Colon (tissue), 2 donors: ENCODE measurements at regions not wholly inside any gene's neighbourhood (a gene's known extent, or its start where the extent isn't known, plus 50 kb on each side); places are given as distances from the start of the nearest gene placed in this dataset.

Source experiments
- FAIRE-seq: peaks from 2 replicates; lab custom pipeline; 2012; peaks lifted over from hg19 to GRCh38; lab: Jason Lieb, UNC
- donor health status: control.
- donor health status: control.

- FAIRE-seq = no peak
These were observed 55.8 kb upstream of the CDH6 start for GRCh38 chr5:31137676-31138075.

DNA sequence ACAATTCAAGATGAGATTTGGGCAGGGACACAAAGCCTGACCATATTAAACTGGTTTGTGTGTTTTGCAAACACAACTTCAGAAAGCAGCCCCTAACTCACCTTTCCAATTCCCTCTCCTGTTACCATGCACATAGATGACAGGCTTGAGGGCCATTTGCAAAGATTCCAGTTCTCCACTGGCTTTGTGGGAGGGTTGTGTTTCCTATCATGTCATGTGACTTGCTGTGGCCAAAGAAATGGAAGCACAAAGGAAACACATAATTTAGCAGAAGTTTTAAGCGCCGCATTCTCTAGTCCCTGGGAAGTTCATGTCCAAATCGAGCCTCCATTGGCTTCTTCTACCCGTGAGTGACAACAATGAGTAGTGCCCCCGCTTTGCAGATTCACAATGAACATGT lies 57.9 kb upstream of the CDH6 start:
- FAIRE-seq = no peak

DNA sequence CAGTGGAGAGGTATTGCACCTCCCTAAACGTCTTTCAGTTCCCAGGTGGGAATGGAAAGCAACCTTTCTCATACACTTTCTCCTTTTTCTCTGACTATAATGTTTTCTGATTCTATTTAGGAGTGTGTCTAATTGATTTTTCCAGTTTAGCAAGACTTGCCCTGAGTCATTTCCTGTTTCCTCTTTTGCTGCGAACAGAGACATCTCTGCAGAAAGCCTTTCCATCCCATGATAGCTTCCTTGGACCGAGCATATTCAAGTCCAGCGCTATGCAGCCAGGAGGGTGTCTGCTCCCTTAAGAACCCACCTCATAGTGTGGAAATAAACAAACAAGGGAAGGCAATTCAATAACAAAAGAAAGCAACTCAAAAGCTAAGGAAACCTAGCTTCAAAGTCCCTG lies 60.0 kb upstream of the CDH6 start:
- FAIRE-seq = no peak

GRCh38 chr5:31131381-31131891 lies 62.0 kb upstream of the CDH6 start:
- FAIRE-seq = no peak

DNA sequence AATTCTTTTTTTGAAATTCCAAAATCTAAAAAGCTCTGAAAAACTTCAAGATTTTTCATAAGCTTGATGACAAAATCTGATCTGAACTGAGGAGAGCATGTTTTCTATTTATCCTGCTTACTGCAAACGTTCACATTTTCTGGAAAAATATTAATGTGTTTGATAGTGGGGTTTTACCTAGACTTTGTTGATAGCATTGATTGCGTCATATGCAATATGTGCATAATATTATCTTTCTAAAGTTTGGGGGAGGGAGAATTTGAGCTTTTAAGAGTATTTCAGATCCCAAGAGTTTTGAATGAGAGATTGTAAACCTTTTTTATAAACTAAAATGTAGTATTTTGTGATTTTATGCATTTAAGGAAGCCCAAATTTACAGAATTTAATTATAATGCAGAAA lies 62.8 kb upstream of the CDH6 start:
- no peak for FAIRE-seq

DNA sequence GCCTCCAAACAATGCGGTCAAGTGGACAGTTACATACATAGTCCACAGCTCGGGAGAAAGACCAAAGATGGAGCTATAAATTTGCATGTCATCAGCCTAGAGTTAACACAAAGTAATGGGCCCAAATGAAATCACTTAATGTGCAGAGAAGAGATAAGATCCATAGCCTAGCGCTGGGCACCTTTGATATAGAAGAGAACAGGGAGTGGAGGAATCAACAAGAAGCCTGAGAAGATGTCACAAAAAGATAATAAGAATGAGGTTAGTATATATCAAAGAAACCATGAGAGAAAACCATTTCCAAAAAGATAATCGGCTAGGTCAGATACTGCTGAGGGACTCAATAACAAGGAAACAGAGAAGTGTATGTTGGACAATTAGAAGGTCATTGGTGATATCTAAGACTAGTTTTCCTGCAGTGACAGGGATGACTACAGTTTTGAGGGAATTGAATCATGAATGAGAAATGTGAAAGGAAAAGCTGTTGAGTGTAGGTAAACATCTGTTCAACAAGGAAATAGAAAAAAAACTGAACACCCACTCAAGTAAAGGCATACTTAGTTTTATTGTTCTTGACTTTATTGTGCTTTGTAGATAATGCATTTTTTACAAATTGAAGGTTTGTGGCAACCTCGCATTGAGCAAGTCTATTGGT lies 68.7 kb upstream of the CDH6 start:
- FAIRE-seq = no peak

DNA sequence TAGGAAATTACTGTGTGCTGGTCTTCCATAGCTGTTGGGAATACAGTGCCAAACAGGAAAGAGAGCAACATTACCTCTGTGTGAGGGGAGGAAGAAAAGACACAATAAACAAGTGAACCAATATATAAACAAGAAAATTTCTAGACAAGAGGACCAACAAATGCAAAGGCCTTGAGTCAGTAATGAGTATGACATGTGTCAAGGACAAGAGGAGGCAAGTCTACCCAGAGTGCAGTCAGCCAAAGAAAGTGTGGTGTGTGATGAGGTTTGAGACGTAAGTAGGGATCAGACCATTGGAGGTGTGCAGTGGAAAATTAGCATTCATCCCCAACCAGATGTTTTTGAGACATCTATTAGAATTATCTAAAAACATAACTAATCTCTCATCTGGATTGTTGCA lies 69.5 kb upstream of the CDH6 start:
- FAIRE-seq = no peak

DNA sequence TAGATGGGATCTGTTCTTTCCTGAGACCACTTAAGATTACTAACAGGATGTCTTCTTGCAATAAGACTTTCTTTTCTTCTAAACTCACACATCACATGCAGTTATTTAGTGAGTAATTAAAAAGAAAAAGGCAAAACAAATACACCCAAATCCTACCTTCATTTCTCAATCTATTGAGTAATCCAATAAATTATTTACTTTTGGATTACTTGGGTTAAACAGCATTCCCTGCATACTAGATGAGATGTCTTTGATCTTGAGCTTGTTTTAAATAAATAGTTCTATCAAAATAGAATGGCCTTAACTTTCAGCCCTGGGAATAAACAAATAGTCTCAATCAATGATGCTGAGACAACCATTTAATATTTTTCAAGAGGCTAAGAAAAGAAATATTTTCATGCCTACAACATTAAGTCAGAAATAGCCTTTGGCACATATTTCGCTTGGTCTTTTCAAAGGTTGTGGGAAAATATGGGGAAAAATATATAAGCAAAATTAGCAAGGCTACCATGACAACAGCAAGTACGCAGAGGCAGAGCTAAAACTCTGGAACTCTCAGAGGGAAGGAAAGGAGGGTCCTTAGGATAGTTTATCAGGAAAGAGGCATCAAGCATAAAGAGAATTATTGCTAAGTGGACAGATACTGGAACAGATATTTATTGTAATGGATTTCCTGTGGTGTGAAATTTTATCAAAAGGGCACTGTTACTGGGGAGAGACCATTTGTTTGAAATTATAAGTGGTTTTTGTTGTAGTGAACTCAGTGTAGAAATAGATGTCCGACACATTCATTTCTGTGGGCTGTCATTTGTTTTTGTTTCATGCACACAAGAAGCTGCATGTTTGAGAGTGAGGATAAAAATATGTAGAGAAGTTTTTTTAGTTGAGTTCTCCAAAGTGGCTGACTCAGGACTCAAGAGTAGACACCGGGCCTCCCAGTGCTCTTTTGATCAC lies 70.2 kb upstream of the CDH6 start:
- FAIRE-seq = no peak

GRCh38 chr5:31121224-31121623 lies 72.3 kb upstream of the CDH6 start:
- no peak for FAIRE-seq

- FAIRE-seq = no peak
These were observed 72.9 kb upstream of the CDH6 start for GRCh38 chr5:31120642-31120948.

GRCh38 chr5:31119938-31120641 lies 73.4 kb upstream of the CDH6 start:
- FAIRE-seq = no peak

- no peak for FAIRE-seq
These were observed 76.9 kb upstream of the CDH6 start for GRCh38 chr5:31116466-31117031.

GRCh38 chr5:31114817-31115216 lies 78.7 kb upstream of the CDH6 start:
- FAIRE-seq = no peak

- no peak for FAIRE-seq
These were observed 79.7 kb upstream of the CDH6 start for GRCh38 chr5:31113666-31114350.

DNA sequence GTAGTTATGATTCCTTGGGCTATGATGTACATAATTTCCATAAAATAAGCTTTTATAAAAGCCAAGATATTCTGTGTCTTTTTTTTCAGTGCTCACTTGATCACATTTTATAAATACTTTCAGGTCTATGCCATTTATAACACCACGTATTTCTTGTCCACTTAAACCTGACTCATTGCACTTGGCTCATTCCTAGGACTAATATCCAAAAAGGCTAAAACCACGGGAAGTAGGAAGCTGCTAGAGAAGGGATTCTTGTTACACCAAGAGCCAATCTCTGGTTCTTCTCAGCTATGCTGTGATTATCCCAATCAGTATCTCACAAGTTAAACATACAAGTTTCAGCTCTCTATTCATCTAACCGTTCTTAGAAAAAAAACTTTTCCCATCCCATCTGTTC lies 80.4 kb upstream of the CDH6 start:
- no peak for FAIRE-seq

DNA sequence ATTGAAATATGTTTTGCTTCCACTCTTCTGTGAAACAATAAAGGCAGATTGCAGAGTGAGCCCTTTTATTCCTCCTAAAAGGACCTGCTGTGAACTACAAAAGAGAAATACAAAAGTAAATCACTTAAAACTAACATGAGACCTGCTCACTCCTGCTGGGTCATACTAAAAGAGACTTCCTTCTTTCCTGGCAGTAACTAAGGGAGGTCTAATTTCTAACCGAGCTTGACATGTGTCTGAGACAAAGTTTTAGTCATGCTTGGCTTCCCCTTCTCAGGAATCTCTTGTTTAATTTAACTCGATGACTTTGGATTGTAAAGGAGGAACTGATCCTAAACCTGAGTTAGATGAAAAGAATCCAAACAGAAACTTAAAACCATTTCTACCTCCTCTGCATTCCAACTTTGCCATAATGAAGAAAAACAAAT lies 86.4 kb upstream of the CDH6 start:
- no peak for FAIRE-seq

GRCh38 chr5:31106691-31107090 lies 86.8 kb upstream of the CDH6 start:
- no peak for FAIRE-seq

DNA sequence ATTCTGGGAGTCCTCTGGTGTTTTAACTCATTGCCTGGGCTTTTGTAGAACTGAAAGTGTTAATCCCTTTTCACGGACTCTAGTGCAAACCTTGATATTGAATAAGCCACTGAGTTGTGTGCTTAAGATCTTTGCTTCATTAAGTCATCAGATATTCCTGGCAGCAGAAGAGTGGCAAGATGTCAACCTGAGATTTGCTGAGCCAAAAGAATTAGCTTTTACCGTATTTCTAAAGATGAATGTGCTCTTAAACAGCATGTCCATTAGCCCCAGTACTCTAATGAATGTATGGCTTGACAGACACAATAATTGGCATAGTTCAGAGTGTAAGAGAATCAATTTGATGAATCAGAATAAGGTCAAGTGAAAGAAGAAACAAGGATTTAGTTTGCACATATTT lies 87.2 kb upstream of the CDH6 start:
- no peak for FAIRE-seq

DNA sequence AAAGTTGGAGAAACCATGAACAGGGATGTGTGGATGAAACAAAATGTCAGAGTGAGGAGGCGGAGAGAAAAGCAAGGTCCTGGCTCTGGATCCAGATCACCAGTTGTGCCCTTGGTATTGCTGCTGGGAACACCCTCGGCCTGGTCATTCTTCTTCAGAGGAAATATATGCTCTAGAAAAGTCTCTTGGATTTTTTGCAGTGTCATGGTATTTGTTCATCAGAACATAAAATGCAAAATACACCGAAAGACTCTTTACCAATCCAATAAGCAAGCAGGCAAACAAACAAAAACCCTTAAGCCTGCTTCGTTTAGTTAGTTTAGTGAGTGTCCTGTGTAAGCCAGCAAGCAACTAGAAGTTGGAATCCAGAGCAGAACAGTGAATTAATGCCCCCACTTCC lies 88.7 kb upstream of the CDH6 start:
- FAIRE-seq = no peak

DNA sequence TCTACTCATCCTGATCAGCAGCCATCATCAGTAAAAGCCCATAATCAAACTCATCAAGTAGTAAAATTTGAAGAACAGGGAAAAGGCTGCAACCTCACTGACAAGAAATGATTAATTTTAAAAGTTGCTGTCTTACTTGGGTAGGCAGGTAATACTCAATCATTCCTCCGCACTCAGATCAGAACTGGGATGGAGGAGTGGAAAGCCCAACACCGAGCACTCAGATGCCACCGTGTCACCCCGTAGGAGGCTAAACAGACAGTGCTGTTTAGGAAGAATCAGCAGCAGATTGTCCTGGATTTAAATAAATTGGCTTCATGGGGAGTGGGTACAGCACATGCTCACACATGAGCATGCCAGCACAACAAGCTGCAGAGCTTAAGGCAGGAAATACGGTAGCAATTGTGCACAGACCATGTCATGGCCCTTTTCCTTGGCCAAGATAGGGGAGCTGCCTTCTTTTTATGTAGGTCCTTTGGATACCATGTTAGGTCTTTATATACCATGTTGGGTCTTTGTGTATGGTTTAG lies 92.6 kb upstream of the CDH6 start:
- no peak for FAIRE-seq

DNA sequence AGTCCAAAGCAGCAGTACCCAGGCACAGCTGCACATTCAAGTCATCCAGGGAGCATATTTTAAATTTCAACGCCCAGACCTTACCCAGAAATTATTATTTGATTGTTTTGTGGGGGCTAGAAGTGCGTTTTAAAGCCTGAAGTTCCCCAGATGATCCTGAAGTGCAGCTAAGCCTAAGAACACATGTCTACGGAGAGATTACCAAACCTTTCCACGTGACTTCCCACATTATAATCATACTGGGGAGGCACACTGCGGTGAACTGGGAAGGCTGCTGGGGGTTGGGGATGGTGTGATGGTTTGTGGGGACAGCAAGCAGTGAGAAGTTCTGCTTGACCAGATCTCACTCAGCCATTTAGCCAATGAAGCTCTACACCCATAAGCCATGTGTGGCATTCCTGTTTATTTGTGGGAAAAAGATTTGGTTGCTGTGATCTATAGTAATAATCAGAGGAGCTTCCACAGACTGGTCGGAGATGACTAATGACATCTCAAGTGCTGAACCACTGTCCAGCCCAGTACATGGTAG lies 93.4 kb upstream of the CDH6 start:
- FAIRE-seq = no peak

DNA sequence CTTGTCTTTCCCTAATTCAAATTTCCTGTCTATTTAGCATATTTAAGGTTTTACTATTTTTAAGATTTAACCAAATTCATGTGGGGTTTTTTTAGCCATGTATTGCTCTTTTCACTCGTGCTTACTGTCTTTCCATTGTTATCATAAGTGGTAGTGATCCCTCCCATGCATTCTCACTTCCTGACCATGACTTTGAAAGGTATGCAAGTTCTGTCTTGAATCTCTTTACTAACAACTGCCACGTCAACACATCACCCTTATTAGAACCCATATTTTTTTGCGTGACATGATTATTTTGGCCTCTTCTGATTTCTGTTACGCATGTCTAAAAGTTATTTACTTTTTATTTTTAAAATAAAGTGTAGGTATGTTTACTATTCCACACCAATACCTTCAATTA lies 94.7 kb upstream of the CDH6 start:
- no peak for FAIRE-seq
